ENCODE measurements at regions not wholly inside any gene's neighbourhood (a gene's known extent, or its start where the extent isn't known, plus 50 kb on each side); places are given as distances from the start of the nearest gene placed in this dataset.

DNA sequence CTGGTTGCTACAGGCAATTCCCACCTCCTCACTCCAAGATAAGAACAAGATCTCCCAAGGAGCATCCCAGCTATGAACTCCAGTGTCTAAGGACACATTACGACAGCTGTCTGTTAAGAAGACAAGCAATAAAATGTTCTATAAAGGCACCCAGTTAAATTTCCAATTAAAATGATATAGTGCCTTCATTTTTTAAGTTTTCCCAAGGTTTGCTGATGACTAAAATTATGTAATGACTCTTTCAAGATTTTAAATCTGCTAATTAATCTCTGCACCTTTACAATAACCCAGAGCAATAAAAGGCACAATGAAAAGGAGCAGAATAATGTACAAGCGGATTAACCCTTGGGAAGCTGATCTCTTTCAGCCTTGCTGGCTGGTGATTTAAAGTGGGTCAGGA is 61.6 kb upstream of the REG3G start:
- Mint-ChIP-seq H3K4me3 (no peak overlapping the region), H3K27ac (no peak overlapping the region), H3K9me3 (peaks cover 0 to 11% of the 10 kb centered on the region in 2 donors), H3K4me1 (no peaks in the 10 kb centered on the region), H3K27me3 (no peaks in the 10 kb centered on the region)
- no peak for ATAC-seq
- no peak for DNase-seq

DNA sequence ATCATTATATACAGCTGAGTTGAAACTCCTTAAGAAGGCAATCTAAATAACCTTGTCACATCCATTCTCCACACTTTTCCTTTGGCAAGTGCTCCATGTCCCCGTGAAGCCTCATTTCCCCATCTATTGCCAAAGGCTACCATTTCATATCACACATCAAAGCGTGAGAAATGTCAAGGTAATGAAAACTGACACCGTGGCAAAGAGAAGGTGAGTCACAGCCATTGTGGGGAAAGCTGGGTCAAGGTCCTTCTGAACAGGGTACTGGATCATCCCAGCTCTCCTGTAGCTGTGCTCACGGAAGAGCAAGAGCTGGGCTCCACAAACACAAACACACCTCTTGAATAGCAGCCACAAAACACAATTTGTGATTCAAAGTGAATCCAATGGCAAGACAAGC is 58.2 kb upstream of the REG3G start:
- H3K27ac Mint-ChIP-seq, result no peak overlapping the region

DNA sequence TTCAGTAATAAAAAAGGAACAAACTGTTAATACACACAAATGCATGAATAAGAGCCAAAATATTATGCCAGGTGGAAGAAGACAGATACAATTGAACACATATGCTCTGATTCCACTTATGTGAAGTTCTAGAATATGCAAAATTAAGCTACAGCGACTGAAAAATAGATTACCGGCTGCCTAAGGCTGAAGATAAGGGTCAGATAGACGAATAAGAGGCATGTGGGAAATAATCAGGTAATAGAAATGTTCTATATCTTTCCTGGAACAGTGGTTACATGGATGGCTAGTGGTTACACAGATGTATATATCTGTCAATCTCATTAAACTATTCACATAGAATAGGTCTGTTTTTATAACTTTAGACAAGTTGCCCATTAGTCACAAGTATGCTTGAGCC is 51.9 kb upstream of the REG3G start:
- no peak for DNase-seq
- Mint-ChIP-seq H3K27ac (no peak overlapping the region), H3K4me1 (no peaks in the 10 kb centered on the region), H3K27me3 (no peaks in the 10 kb centered on the region), H3K4me3 (no peak overlapping the region), H3K9me3 (no peaks in the 10 kb centered on the region)
- no peak for ATAC-seq

More for the DNA sequence above, 58.2 kb upstream of the REG3G start:
- no peak for DNase-seq
- Mint-ChIP-seq H3K27me3 (no peaks in the 10 kb centered on the region), H3K4me3 (no peak overlapping the region), H3K4me1 (no peaks in the 10 kb centered on the region), H3K9me3 (peaks cover 0 to 11% of the 10 kb centered on the region in 2 donors)
- ATAC-seq, result no peak
